Endothelial cell of umbilical vein (primary cell): ENCODE measurements at regions not wholly inside any gene's neighbourhood (a gene's known extent, or its start where the extent isn't known, plus 50 kb on each side); places are given as distances from the start of the nearest gene placed in this dataset.

ENCODE experiments used
- BruUV-seq: library from RNA; stranded (reverse); fragments of 400-500 nt; replicated peaks from 2 replicates; lab custom pipeline; 2021; lab: Mats Ljungman, UMichigan
- CTCF ChIA-PET: fragments of 300-600, 350-600 bp; sonication (Branson Sonifier 250); formaldehyde crosslinking; loops from one replicate; lab custom pipeline; 2021; ENCODE audit warnings: antibody characterized with exemption, inconsistent platforms; lab: Charles Lee
- POLR2A ChIA-PET: fragments of 300-600, 350-600 bp; sonication (Branson Sonifier 250); formaldehyde crosslinking; loops from one replicate; lab custom pipeline; 2021; ENCODE audit warnings: antibody characterized with exemption, inconsistent platforms; lab: Charles Lee
- DNase-seq: peaks from one replicate; pipeline ENCODE4 v3.0.0-alpha.2; 2011; ENCODE audit warnings: low read depth, low spot score
- FAIRE-seq: peaks from 2 replicates; lab custom pipeline; 2011; peaks lifted over from hg19 to GRCh38; lab: Jason Lieb, UNC
- H2AFZ ChIP-seq: 2 replicates; pipeline ENCODE4 v1.6.0; 2012; ENCODE audit warnings: low read depth, low read length, control low read depth, inconsistent platforms
- H3K27ac ChIP-seq: 2 replicates; pipeline ENCODE4 v1.5.1; 2011; ENCODE audit warnings: low read depth, mild to moderate bottlenecking, control low read depth, low read length, moderate library complexity; ENCODE audit not compliant: insufficient read depth
- H3K27me3 ChIP-seq, 2 experiments: 2 replicates each; pipeline versions ENCODE4 v1.6.0 to v1.6.1; 2011; ENCODE audit warnings: low read length in 2 of 2, mixed read lengths in 1 of 2; ENCODE audit not compliant: control insufficient read depth in 2 of 2, insufficient read depth in 2 of 2
- H3K36me3 ChIP-seq, 2 experiments: 2 replicates in 1 of 2; 3 replicates in 1 of 2; pipeline ENCODE4 v1.5.1; 2011; ENCODE audit warnings: low read length in 2 of 2, mild to moderate bottlenecking in 1 of 2, moderate library complexity in 1 of 2; ENCODE audit not compliant: control insufficient read depth in 2 of 2, insufficient read depth in 2 of 2; ENCODE audit errors: extremely low read depth in 1 of 2
- H3K4me1 ChIP-seq: 3 replicates; pipeline ENCODE4 v1.5.1; 2011; ENCODE audit warnings: mild to moderate bottlenecking, low read length; ENCODE audit not compliant: control insufficient read depth, insufficient read depth; ENCODE audit errors: extremely low read depth
- H3K4me2 ChIP-seq: 2 replicates; pipeline ENCODE4 v1.6.1; 2011; ENCODE audit warnings: low read length, control low read depth, mixed read lengths; ENCODE audit not compliant: insufficient read depth
- H3K4me3 ChIP-seq, 3 experiments: fragments of 200-600 bp in 1 of 3; sonication (generic), shearing (Covaris generic) in 1 of 3; replicated peaks in 1 of 3; 2 replicates each; pipeline ENCODE4 v1.5.1; 2011 to 2016; ENCODE audit warnings: control low read depth in 3 of 3, low read length in 3 of 3, mild to moderate bottlenecking in 2 of 3, inconsistent platforms in 1 of 3, low read depth in 1 of 3, moderate library complexity in 1 of 3; ENCODE audit not compliant: insufficient read depth in 1 of 3
- H3K79me2 ChIP-seq: 2 replicates; pipeline ENCODE4 v1.6.0; 2012; ENCODE audit warnings: low read length, inconsistent platforms; ENCODE audit not compliant: control insufficient read depth, insufficient read depth
- H3K9ac ChIP-seq: replicated peaks from 2 replicates; pipeline ENCODE3; 2011; ENCODE audit warnings: low read length, control low read depth; ENCODE audit not compliant: insufficient read depth; ENCODE audit errors: extremely low read depth
- H3K9me1 ChIP-seq: replicated peaks from 3 replicates; pipeline ENCODE4 v1.6.0; 2011; ENCODE audit warnings: mild to moderate bottlenecking, low read length; ENCODE audit not compliant: control insufficient read depth, insufficient read depth; ENCODE audit errors: extremely low read depth
- H3K9me3 ChIP-seq: replicated peaks from 2 replicates; pipeline ENCODE4 v1.5.1; 2012; ENCODE audit warnings: low read length, inconsistent platforms; ENCODE audit not compliant: control insufficient read depth, insufficient read depth
- H4K20me1 ChIP-seq: replicated peaks from 2 replicates; pipeline ENCODE3; 2011; ENCODE audit warnings: mild to moderate bottlenecking, low read length; ENCODE audit not compliant: control insufficient read depth, insufficient read depth; ENCODE audit errors: extremely low read depth
- CTCF ChIP-seq, 2 donors: IDR thresholded peaks; 1 replicate in 1 of 2; 2 replicates in 1 of 2; pipeline ENCODE4 v1.5.1; 2011; ENCODE audit warnings: low read length in 2 of 2, mild to moderate bottlenecking in 2 of 2, moderate library complexity in 2 of 2, control low read depth in 1 of 2, inconsistent platforms in 1 of 2, low read depth in 1 of 2; ENCODE audit not compliant: insufficient read depth in 1 of 2; ENCODE audit errors: extremely low read depth in 1 of 2
- EZH2 ChIP-seq: IDR thresholded peaks from 2 replicates; pipeline ENCODE4 v1.6.1; 2012; ENCODE audit warnings: borderline replicate concordance, low read depth, mild to moderate bottlenecking, moderate library complexity, low read length, inconsistent platforms; ENCODE audit not compliant: severe bottlenecking
- FOS ChIP-seq: IDR thresholded peaks from 2 replicates; pipeline ENCODE4 v1.6.1; 2011; ENCODE audit warnings: mild to moderate bottlenecking, low read length, moderate library complexity, borderline replicate concordance; ENCODE audit not compliant: insufficient read depth
- GATA2 ChIP-seq: IDR thresholded peaks from 2 replicates; pipeline ENCODE4 v1.7.0; 2011; ENCODE audit warnings: low read depth, mild to moderate bottlenecking, moderate library complexity, mixed read lengths, low read length; ENCODE audit not compliant: insufficient read length, insufficient read depth
- JUN ChIP-seq: IDR thresholded peaks from 2 replicates; pipeline ENCODE4 v1.6.1; 2011; ENCODE audit warnings: borderline replicate concordance, low read depth; ENCODE audit not compliant: insufficient read length, insufficient read depth
- MAX ChIP-seq: IDR thresholded peaks from 2 replicates; pipeline ENCODE4 v1.6.1; 2011; ENCODE audit not compliant: insufficient read depth, insufficient read length
- MYC ChIP-seq: IDR thresholded peaks from one replicate; pipeline ENCODE4 v1.6.1; 2011; ENCODE audit warnings: mild to moderate bottlenecking, low read depth, low read length
- POLR2A ChIP-seq: IDR thresholded peaks from 2 replicates; pipeline ENCODE4 v1.6.1; 2012; ENCODE audit warnings: low read depth, mild to moderate bottlenecking, control low read depth, low read length
- POLR2AphosphoS5 ChIP-seq: IDR thresholded peaks from 2 replicates; pipeline ENCODE4 v1.6.1; 2012; ENCODE audit warnings: low read depth, mild to moderate bottlenecking, control low read depth, low read length, moderate library complexity; ENCODE audit not compliant: insufficient read depth
- dilution Hi-C: fragments of 300-500 bp; cut with MboI; formaldehyde crosslinking; loops from one replicate; pipeline ENCODE4 v1.15.0; 2019; ENCODE audit warnings: low sequenced_read_pairs; ENCODE audit not compliant: extremely low pct_ligation_motif_present
- intact Hi-C: fragments of 100-400 bp; cut with micrococcal nuclease; formaldehyde crosslinking; loops from one replicate; pipeline ENCODE4 v1.10.0; 2022

GRCh38 chr17:68122587-68122986 lies 87.1 kb downstream of the KPNA2 start:
- dilution Hi-C loops: no loop called here
- H3K4me3 ChIP-seq: no peak overlapping the region
- H2AFZ ChIP-seq: no peak overlapping the region
- peaks cover 0 to 6% of the 10 kb centered on the region in 2 experiments for H3K36me3 ChIP-seq
- ChIA-PET POLR2A (no interaction called here), CTCF (no interaction called here)
- BruUV-seq: no TSS peak
- no peak for DNase-seq
- TF ChIP-seq GATA2 (no peak), EZH2 (no peak), CTCF (IDR thresholded peaks at IDR 0.05; ENCODE audit: extremely low read depth in 1 of 2, insufficient read depth in 1 of 2, low read depth in 1 of 2, low read length in 2 of 2) (no peak), MYC (no peak), MAX (no peak), JUN (no peak), POLR2A (no peak), POLR2AphosphoS5 (no peak), FOS (no peak)
- intact Hi-C loops: no loop called here
- H4K20me1 ChIP-seq: no peaks in the 10 kb centered on the region
- no peaks in the 10 kb centered on the region for H3K79me2 ChIP-seq
- no peaks in the 10 kb centered on the region for H3K9me1 ChIP-seq
- no peak overlapping the region for H3K9ac ChIP-seq
- FAIRE-seq: no peak
- no peak overlapping the region for H3K27ac ChIP-seq
- no peak overlapping the region for H3K4me2 ChIP-seq
- H3K27me3 ChIP-seq: no peaks in the 10 kb centered on the region
- H3K4me1 ChIP-seq: no peaks in the 10 kb centered on the region
- no peaks in the 10 kb centered on the region for H3K9me3 ChIP-seq
